ENCODE measurements at regions not wholly inside any gene's neighbourhood (a gene's known extent, or its start where the extent isn't known, plus 50 kb on each side); places are given as distances from the start of the nearest gene placed in this dataset.

DNA sequence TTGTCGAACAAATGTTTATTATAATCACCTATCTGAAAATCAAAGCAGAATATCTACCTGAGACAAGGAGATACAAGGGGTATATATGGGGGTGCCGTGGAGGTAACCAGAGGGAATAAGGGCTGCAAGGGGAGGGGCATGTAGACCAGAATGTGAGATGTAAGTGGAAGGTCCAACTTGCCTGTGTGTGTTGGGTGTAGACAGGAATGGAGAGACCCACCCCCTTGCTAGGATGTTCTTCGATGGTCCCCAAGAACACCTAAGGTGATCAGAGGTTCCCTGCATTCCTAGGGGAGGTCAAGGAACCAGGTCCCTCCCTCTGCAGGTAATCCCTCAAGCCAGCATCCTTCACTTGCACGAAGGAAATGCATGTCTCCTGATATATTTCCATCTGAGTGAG is 167.9 kb downstream of the DICER1 start:
- Histone ChIP-seq H3K4me3 (ENCODE audit: low read depth, low read length) (no peak overlapping the region), H3K27me3 (ENCODE audit: control insufficient read depth, insufficient read depth, low read length) (no peaks in the 10 kb centered on the region), H3K36me3 (ENCODE audit: control insufficient read depth, insufficient read depth, low read length) (no peaks in the 10 kb centered on the region)
- ChIA-PET CTCF (interaction anchor here (0.6 kb wide), 1 partner anchor 223 kb away, joined by 3 read pairs; no protein-coding TSS in a partner anchor), POLR2A (no interaction called here)
- TF ChIP-seq, protein P1, sequence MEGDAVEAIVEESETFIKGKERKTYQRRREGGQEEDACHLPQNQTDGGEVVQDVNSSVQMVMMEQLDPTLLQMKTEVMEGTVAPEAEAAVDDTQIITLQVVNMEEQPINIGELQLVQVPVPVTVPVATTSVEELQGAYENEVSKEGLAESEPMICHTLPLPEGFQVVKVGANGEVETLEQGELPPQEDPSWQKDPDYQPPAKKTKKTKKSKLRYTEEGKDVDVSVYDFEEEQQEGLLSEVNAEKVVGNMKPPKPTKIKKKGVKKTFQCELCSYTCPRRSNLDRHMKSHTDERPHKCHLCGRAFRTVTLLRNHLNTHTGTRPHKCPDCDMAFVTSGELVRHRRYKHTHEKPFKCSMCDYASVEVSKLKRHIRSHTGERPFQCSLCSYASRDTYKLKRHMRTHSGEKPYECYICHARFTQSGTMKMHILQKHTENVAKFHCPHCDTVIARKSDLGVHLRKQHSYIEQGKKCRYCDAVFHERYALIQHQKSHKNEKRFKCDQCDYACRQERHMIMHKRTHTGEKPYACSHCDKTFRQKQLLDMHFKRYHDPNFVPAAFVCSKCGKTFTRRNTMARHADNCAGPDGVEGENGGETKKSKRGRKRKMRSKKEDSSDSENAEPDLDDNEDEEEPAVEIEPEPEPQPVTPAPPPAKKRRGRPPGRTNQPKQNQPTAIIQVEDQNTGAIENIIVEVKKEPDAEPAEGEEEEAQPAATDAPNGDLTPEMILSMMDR (IDR thresholded peaks at IDR 0.05; ENCODE audit: insufficient read depth, low read depth, low read length): no peak
- DNase-seq (ENCODE audit: low read depth): no peak

DNA sequence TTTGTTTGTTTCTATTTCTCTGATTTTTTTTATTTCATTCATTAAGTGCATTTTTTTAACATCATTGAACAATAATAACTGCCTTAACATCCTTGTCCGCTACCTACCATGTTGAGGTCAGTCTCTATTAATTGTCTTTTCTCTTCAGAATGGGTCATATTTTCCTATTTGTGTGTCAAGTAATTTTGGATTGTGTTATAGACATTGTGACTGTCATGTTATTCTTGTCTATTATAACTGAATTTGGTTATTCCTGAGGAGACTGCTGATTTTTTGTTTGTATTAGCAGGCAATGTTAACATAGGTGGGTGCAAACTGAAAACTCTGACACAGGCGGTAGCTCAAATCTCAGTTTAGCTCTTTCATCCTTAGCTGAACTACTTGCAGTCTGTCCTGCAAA is 169.9 kb downstream of the DICER1 start:
- TF ChIP-seq, protein P1 (IDR thresholded peaks at IDR 0.05; ENCODE audit: insufficient read depth, low read depth, low read length): no peak
- no peak for DNase-seq (ENCODE audit: low read depth)
- ChIA-PET POLR2A (no interaction called here), CTCF (no interaction called here)
- no peaks in the 10 kb centered on the region for H3K36me3 ChIP-seq (ENCODE audit: control insufficient read depth, insufficient read depth, low read length)
- no peak overlapping the region for H3K4me3 ChIP-seq (ENCODE audit: low read depth, low read length)
- no peaks in the 10 kb centered on the region for H3K27me3 ChIP-seq (ENCODE audit: control insufficient read depth, insufficient read depth, low read length)

DNA sequence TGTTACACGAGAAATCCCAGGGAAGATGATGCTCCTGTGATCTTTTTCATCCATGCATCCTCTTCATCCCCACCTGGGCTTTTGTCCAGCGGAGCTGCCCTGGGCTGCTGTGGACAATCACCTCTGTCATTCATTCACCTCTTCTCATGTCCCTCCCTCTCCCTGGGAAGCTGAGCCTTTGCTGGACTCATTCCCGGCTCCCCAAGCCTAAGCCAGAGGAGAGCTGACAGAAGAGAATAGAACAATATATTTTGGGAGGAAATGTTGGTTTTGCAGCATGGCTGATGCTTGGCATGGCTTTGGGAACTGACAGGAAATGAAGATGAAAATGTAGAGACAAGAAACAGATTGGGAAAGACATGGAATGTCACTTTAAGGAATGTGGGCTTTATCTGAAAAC is 177.4 kb downstream of the DICER1 start:
- TF ChIP-seq, protein P1 (IDR thresholded peaks at IDR 0.05; ENCODE audit: insufficient read depth, low read depth, low read length): no peak
- POLR2A ChIA-PET: no interaction called here
- no peak for DNase-seq (ENCODE audit: low read depth)
- H3K4me3 ChIP-seq (ENCODE audit: low read depth, low read length): no peak overlapping the region
- CTCF ChIA-PET: no interaction called here
- no peaks in the 10 kb centered on the region for H3K36me3 ChIP-seq (ENCODE audit: control insufficient read depth, insufficient read depth, low read length)
- H3K27me3 ChIP-seq (ENCODE audit: control insufficient read depth, insufficient read depth, low read length): no peaks in the 10 kb centered on the region

DNA sequence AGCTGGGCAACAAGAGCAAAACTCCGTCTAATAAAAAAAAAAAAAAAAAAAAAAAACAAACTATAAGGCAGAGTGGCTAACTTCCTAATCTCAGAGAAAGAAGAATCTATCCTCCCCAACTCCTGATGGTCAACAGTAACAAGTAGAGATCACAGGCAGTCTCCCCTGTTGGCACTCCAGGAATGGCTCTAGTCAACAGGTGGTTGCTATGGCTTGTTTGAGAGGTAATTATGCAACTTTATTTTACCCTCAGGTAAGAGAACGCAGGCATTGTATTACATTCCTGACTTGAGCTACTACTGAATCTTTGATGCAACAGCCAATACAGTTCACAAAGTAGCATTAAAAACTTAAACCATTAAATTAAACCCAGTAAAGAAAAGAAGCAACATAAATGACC is 180.3 kb downstream of the DICER1 start:
- Histone ChIP-seq H3K27me3 (ENCODE audit: control insufficient read depth, insufficient read depth, low read length) (no peaks in the 10 kb centered on the region), H3K36me3 (ENCODE audit: control insufficient read depth, insufficient read depth, low read length) (no peaks in the 10 kb centered on the region), H3K4me3 (ENCODE audit: low read depth, low read length) (no peak overlapping the region)
- ChIA-PET CTCF (no interaction called here), POLR2A (no interaction called here)
- TF ChIP-seq, protein P1 (IDR thresholded peaks at IDR 0.05; ENCODE audit: insufficient read depth, low read depth, low read length): no peak
- no peak for DNase-seq (ENCODE audit: low read depth)

DNA sequence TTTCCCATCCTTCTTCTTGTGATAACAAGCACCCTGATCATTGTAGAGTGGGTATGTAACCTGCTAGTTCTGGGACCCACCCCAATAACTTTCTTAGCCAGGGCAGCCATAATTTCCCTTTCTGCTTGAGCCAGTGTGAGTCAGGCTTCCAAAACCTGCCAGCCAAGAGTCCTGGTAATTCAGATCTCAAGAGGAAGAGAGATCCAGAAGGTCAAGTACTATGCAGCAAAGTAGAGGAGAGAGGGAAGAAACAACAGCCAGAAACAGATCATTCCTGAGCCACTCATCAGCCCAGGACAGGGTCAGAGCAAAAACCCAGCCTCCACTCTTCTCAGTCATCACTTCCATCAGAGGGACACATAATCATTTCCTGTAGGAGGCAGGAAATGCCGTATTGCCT is 182.0 kb downstream of the DICER1 start:
- Histone ChIP-seq H3K27me3 (ENCODE audit: control insufficient read depth, insufficient read depth, low read length) (no peaks in the 10 kb centered on the region), H3K36me3 (ENCODE audit: control insufficient read depth, insufficient read depth, low read length) (no peaks in the 10 kb centered on the region), H3K4me3 (ENCODE audit: low read depth, low read length) (no peak overlapping the region)
- ChIA-PET CTCF (no interaction called here), POLR2A (no interaction called here)
- no peak for DNase-seq (ENCODE audit: low read depth)
- TF ChIP-seq, protein P1 (IDR thresholded peaks at IDR 0.05; ENCODE audit: insufficient read depth, low read depth, low read length): no peak

Measured in BJ (cell line).